ENCODE measurements at regions not wholly inside any gene's neighbourhood (a gene's known extent, or its start where the extent isn't known, plus 50 kb on each side); places are given as distances from the start of the nearest gene placed in this dataset.
"Not testable (repeated sequence)": the region's sequence is repeated elsewhere in the genome, so short reads cannot be mapped to it uniquely, and the experiment has no call there.

DNA sequence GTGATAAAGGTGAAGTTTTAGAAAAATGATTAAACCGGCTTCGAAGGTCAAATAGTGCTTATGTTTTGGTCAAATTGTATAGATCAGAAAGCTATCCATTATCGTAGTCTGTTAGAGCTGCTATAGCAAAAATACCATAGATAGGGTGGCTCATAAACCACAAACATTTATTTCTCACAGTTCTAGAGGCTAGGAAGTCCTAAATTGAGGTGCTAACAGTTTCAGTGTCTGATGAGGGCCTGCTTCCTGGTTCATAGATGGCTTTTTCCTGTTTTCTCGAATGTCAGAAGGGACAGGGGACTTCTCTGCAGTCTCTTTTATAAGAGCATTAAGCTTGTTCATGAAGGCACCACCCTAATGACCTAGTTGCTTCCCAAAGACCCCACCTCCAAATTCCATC is 186.6 kb upstream of the ERBB4 start:
- H3K27ac ChIP-seq = no peak overlapping the region
- TF ChIP-seq ZFX (IDR thresholded peaks at IDR 0.05) (no peak), CTCF (conservative IDR thresholded peaks at IDR 0.05) (no peak)

GRCh38 chr2:212723226-212723625 is 184.6 kb upstream of the ERBB4 start:
- TF ChIP-seq CTCF (conservative IDR thresholded peaks at IDR 0.05) = no peak
- TF ChIP-seq ZFX (IDR thresholded peaks at IDR 0.05) = no peak
- no peak overlapping the region for H3K27ac ChIP-seq

GRCh38 chr2:212722046-212722445 is 183.4 kb upstream of the ERBB4 start:
- no peak overlapping the region for H3K27ac ChIP-seq
- TF ChIP-seq ZFX (IDR thresholded peaks at IDR 0.05) = no peak
- no peak for TF ChIP-seq CTCF (conservative IDR thresholded peaks at IDR 0.05)

DNA sequence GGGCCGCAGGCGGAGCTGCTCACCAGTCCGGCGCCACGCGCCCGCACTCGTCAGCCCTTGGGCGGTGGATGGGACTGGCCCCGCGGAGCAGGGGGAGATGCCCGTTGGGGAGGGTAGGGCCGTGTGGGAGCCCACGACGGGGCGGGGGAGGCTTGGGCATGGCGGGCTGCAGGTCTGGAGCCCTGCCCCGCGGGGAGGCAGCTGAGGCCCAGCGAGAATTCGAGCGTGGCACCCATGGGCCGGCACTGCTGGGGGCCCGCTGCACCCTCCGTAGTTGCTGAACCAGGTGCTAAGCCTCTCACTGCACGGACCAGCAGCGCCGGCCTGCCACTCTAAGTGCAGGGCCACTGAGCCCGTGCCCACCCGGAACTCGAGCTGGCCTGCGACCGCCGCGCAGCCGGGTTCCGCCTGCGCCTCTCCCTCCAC is 182.4 kb upstream of the ERBB4 start:
- H3K27ac ChIP-seq = no peak overlapping the region
- TF ChIP-seq ZFX (IDR thresholded peaks at IDR 0.05) = no peak
- no peak for TF ChIP-seq CTCF (conservative IDR thresholded peaks at IDR 0.05)

DNA sequence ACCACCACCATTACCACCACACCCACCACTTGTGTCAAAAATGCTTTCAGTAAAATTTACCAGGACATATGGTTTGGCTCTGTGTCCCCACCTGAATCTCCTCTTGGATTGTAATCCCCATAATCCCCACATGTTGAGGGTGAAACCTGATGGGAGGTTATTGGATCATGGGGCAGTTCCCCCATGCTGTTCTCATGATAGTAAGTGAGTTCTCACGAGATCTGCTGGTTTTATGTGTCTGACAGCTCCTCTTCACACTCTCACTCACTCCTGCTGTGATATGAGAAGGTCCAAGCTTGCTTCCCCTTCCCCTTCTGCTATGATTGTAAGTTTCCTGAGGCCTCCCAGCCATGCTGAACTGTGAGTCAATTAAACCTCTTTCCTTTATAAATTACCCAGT is 176.8 kb upstream of the ERBB4 start:
- not testable (repeated sequence) for H3K27ac ChIP-seq

GRCh38 chr2:212713681-212714080 is 175.1 kb upstream of the ERBB4 start:
- no peak overlapping the region for H3K27ac ChIP-seq
- no peak for TF ChIP-seq ZFX (IDR thresholded peaks at IDR 0.05)
- TF ChIP-seq CTCF (conservative IDR thresholded peaks at IDR 0.05) = no peak

DNA sequence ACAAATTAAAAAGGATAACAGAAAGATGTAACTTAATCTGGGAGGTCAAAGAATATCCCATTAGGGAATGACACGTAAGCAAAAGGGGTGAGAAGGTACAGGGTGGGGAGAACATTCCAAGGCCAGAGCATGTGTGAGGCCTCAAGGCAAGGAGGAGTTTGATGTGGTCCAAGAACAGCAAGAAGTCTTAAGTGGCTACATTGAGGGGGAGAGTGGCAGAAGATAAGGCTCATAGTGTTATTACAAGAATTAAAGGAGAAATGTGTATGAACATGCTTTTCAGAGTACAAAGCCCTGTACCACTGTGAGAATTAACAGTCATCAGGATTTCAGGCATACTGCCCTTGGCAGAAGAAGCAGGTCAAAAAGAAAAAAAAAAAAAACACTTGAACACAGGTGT is 174.4 kb upstream of the ERBB4 start:
- H3K27ac ChIP-seq = no peak overlapping the region
- TF ChIP-seq CTCF (conservative IDR thresholded peaks at IDR 0.05) = no peak
- no peak for TF ChIP-seq ZFX (IDR thresholded peaks at IDR 0.05)

GRCh38 chr2:212712466-212712865 is 173.9 kb upstream of the ERBB4 start:
- TF ChIP-seq ZFX (IDR thresholded peaks at IDR 0.05) (no peak), CTCF (conservative IDR thresholded peaks at IDR 0.05) (no peak)
- H3K27ac ChIP-seq = no peak overlapping the region
